ENCODE measurements at regions not wholly inside any gene's neighbourhood (a gene's known extent, or its start where the extent isn't known, plus 50 kb on each side); places are given as distances from the start of the nearest gene placed in this dataset.

GRCh38 chr7:34315032-34315431 is 343.0 kb upstream of the NPSR1 start:
- no peak overlapping the region for H2BK5ac ChIP-seq (ENCODE audit: insufficient read length, low read length)
- no peak overlapping the region for H4K8ac ChIP-seq (replicated peaks; ENCODE audit: insufficient read length, low read depth, low read length)
- H2BK20ac ChIP-seq (ENCODE audit: low read depth, low read length, poor library complexity, severe bottlenecking) = no peak overlapping the region
- H4K91ac ChIP-seq (ENCODE audit: insufficient read length, low read depth, low read length) = no peak overlapping the region
- H3K9ac ChIP-seq (ENCODE audit: extremely low read depth, insufficient read length, low read length) = no peak overlapping the region
- H3K56ac ChIP-seq (ENCODE audit: insufficient read length, low read depth, low read length) = no peak overlapping the region
- no peak overlapping the region for H3K27ac ChIP-seq (ENCODE audit: insufficient read length, low read depth, low read length)
- no peaks in the 10 kb centered on the region for H3K9me3 ChIP-seq (ENCODE audit: control insufficient read depth, low read depth, low read length)
- no peak overlapping the region for H3K4me3 Mint-ChIP-seq
- no peak overlapping the region for H2AK5ac ChIP-seq (ENCODE audit: insufficient read length, low read length)
- H3K23ac ChIP-seq (ENCODE audit: insufficient read length, low read depth, low read length) = no peak overlapping the region
- TF ChIP-seq CTCF (conservative IDR thresholded peaks at IDR 0.05) = no peak
- no peak overlapping the region for H3T11ph ChIP-seq (ENCODE audit: low read length)
- H3K23me2 ChIP-seq (ENCODE audit: insufficient read length, low read depth, low read length, poor library complexity, severe bottlenecking) = no peaks in the 10 kb centered on the region
- no peaks in the 10 kb centered on the region for H3K27me3 ChIP-seq (ENCODE audit: insufficient read depth, low read length)
- no peak overlapping the region for H3K14ac ChIP-seq (ENCODE audit: insufficient read depth, low read length)
- no peak overlapping the region for H3K4ac ChIP-seq (ENCODE audit: low read depth, low read length)
- no peaks in the 10 kb centered on the region for H3K4me1 ChIP-seq (ENCODE audit: insufficient read depth, low read length)
- no peak overlapping the region for H2BK15ac ChIP-seq (ENCODE audit: low read depth, low read length)
- H3K27ac Mint-ChIP-seq = no peak overlapping the region
- H3K79me1 ChIP-seq (ENCODE audit: insufficient read depth, low read depth, low read length, poor library complexity, severe bottlenecking) = no peaks in the 10 kb centered on the region
- H3K9me3 Mint-ChIP-seq = peaks cover 17 to 23% of the 10 kb centered on the region in 2 experiments
- H2BK120ac ChIP-seq (ENCODE audit: low read depth, low read length, poor library complexity, severe bottlenecking) = no peak overlapping the region
- H4K5ac ChIP-seq (ENCODE audit: insufficient read length, low read depth, low read length) = no peak overlapping the region
- H3K4me1 Mint-ChIP-seq = no peaks in the 10 kb centered on the region
- no peak for DNase-seq
- no peak overlapping the region for H3K18ac ChIP-seq (ENCODE audit: insufficient read length, low read depth, low read length)
- no peaks in the 10 kb centered on the region; the same call in 1 of the 2 replicates for H3K27me3 Mint-ChIP-seq (ENCODE audit: low read depth)
- no peak overlapping the region for H2AFZ ChIP-seq (ENCODE audit: low read length)
- no peaks in the 10 kb centered on the region for H4K20me1 ChIP-seq (ENCODE audit: control insufficient read depth, insufficient read depth, insufficient read length)
- H3K4me2 ChIP-seq (ENCODE audit: insufficient read depth, insufficient read length, low read length) = no peak overlapping the region
- H2BK12ac ChIP-seq (ENCODE audit: insufficient read length, low read depth, low read length) = no peak overlapping the region
- peaks cover 3 to 20% (median 11%) of the 10 kb centered on the region in 3 experiments; a peak in 6 of 7 replicates for H3K36me3 Mint-ChIP-seq (ENCODE audit: insufficient read depth in 1 of 3, low read depth in 3 of 3)
- H3K79me2 ChIP-seq (ENCODE audit: insufficient read depth, low read length) = no peaks in the 10 kb centered on the region

Data from H9 (cell line).